ENCODE measurements at regions not wholly inside any gene's neighbourhood (a gene's known extent, or its start where the extent isn't known, plus 50 kb on each side); places are given as distances from the start of the nearest gene placed in this dataset.

GRCh38 chr11:29272019-29272654 lies 744.7 kb downstream of the KCNA4 start:
- POLR2A ChIA-PET: no interaction called here
- no peak overlapping the region for H3K27ac Mint-ChIP-seq
- no peak overlapping the region for H3K4me3 Mint-ChIP-seq
- H3K27me3 Mint-ChIP-seq: no peaks in the 10 kb centered on the region
- H3K9me3 Mint-ChIP-seq (ENCODE audit: low read depth): peaks cover 5% of the 10 kb centered on the region
- intact Hi-C loops (cut with DNase I, micrococcal nuclease): no loop called here
- ATAC-seq (no peak), DNase-seq (no peak)
- H3K36me3 Mint-ChIP-seq (ENCODE audit: low read depth): no peaks in the 10 kb centered on the region
- no peaks in the 10 kb centered on the region for H3K4me1 Mint-ChIP-seq
- CTCF ChIA-PET: no interaction called here

- ATAC-seq (no peak), DNase-seq (no peak)
- Mint-ChIP-seq H3K4me3 (no peak overlapping the region), H3K27me3 (no peaks in the 10 kb centered on the region), H3K4me1 (no peaks in the 10 kb centered on the region), H3K27ac (no peak overlapping the region), H3K36me3 (ENCODE audit: low read depth) (no peaks in the 10 kb centered on the region), H3K9me3 (ENCODE audit: low read depth) (peaks cover 5% of the 10 kb centered on the region)
- CTCF ChIA-PET: no interaction called here
- intact Hi-C loops (cut with DNase I, micrococcal nuclease): no loop called here
- POLR2A ChIA-PET: no interaction called here
Measured at GRCh38 chr11:29271616-29272015, 745.2 kb downstream of the KCNA4 start.

GRCh38 chr11:29268733-29269132 lies 748.1 kb downstream of the KCNA4 start:
- Mint-ChIP-seq H3K9me3 (ENCODE audit: low read depth) (no peaks in the 10 kb centered on the region), H3K36me3 (ENCODE audit: low read depth) (no peaks in the 10 kb centered on the region), H3K27ac (no peak overlapping the region), H3K27me3 (no peaks in the 10 kb centered on the region), H3K4me3 (no peak overlapping the region), H3K4me1 (no peaks in the 10 kb centered on the region)
- POLR2A ChIA-PET: no interaction called here
- CTCF ChIA-PET: no interaction called here
- DNase-seq (no peak), ATAC-seq (no peak)
- intact Hi-C loops (cut with DNase I, micrococcal nuclease): no loop called here

GRCh38 chr11:29265792-29266191 lies 751.0 kb downstream of the KCNA4 start:
- no peaks in the 10 kb centered on the region for H3K4me1 Mint-ChIP-seq
- no peak overlapping the region for H3K27ac Mint-ChIP-seq
- no peak overlapping the region for H3K4me3 Mint-ChIP-seq
- no peaks in the 10 kb centered on the region for H3K36me3 Mint-ChIP-seq (ENCODE audit: low read depth)
- peaks cover 2% of the 10 kb centered on the region for H3K9me3 Mint-ChIP-seq (ENCODE audit: low read depth)
- POLR2A ChIA-PET: no interaction called here
- ATAC-seq (no peak), DNase-seq (no peak)
- H3K27me3 Mint-ChIP-seq: no peaks in the 10 kb centered on the region
- CTCF ChIA-PET: interaction anchor here (1.4 kb wide), 1 partner anchor 8 kb away, joined by 3 read pairs; no protein-coding TSS in a partner anchor
- intact Hi-C loops (cut with DNase I, micrococcal nuclease): no loop called here

- intact Hi-C loops (cut with DNase I, micrococcal nuclease): no loop called here
- DNase-seq (no peak), ATAC-seq (no peak)
- Mint-ChIP-seq H3K27me3 (no peaks in the 10 kb centered on the region), H3K4me1 (no peaks in the 10 kb centered on the region), H3K36me3 (ENCODE audit: low read depth) (no peaks in the 10 kb centered on the region), H3K9me3 (ENCODE audit: low read depth) (peaks cover 2% of the 10 kb centered on the region), H3K27ac (no peak overlapping the region), H3K4me3 (no peak overlapping the region)
- POLR2A ChIA-PET: no interaction called here
- CTCF ChIA-PET: interaction anchor here (1.4 kb wide), 1 partner anchor 9 kb away, joined by 3 read pairs; no protein-coding TSS in a partner anchor
Measured at GRCh38 chr11:29265381-29265780, 751.4 kb downstream of the KCNA4 start.

- DNase-seq: no peak
- POLR2A ChIA-PET: no interaction called here
- Mint-ChIP-seq H3K4me3 (no peak overlapping the region), H3K27me3 (no peaks in the 10 kb centered on the region), H3K4me1 (no peaks in the 10 kb centered on the region), H3K27ac (no peak overlapping the region), H3K9me3 (ENCODE audit: low read depth) (peaks cover 4% of the 10 kb centered on the region), H3K36me3 (ENCODE audit: low read depth) (no peaks in the 10 kb centered on the region)
- no peak for ATAC-seq
- CTCF ChIA-PET: no interaction called here
- intact Hi-C loops (cut with DNase I, micrococcal nuclease): no loop called here
Measured at GRCh38 chr11:29263971-29264682, 752.7 kb downstream of the KCNA4 start.

GRCh38 chr11:29261831-29262230 lies 755.0 kb downstream of the KCNA4 start:
- Mint-ChIP-seq H3K27ac (no peak overlapping the region), H3K9me3 (ENCODE audit: low read depth) (peaks cover 4% of the 10 kb centered on the region), H3K4me3 (no peak overlapping the region), H3K4me1 (no peaks in the 10 kb centered on the region), H3K27me3 (no peaks in the 10 kb centered on the region), H3K36me3 (ENCODE audit: low read depth) (no peaks in the 10 kb centered on the region)
- POLR2A ChIA-PET: no interaction called here
- intact Hi-C loops (cut with DNase I, micrococcal nuclease): no loop called here
- DNase-seq (no peak), ATAC-seq (no peak)
- CTCF ChIA-PET: no interaction called here

GRCh38 chr11:29260939-29261705 lies 755.7 kb downstream of the KCNA4 start:
- no peaks in the 10 kb centered on the region for H3K4me1 Mint-ChIP-seq

GRCh38 chr11:29258411-29258810 lies 758.4 kb downstream of the KCNA4 start:
- ChIA-PET CTCF (no interaction called here), POLR2A (no interaction called here)
- H3K27me3 Mint-ChIP-seq: no peaks in the 10 kb centered on the region
- no peaks in the 10 kb centered on the region for H3K4me1 Mint-ChIP-seq
- H3K27ac Mint-ChIP-seq: no peak overlapping the region
- no peak overlapping the region for H3K4me3 Mint-ChIP-seq
- H3K36me3 Mint-ChIP-seq (ENCODE audit: low read depth): no peaks in the 10 kb centered on the region
- intact Hi-C loops (cut with DNase I, micrococcal nuclease): no loop called here
- H3K9me3 Mint-ChIP-seq (ENCODE audit: low read depth): peaks cover 6% of the 10 kb centered on the region
- no peak for DNase-seq
- ATAC-seq: no peak

More at GRCh38 chr11:29260939-29261705, 755.7 kb downstream of the KCNA4 start:
- Mint-ChIP-seq H3K36me3 (ENCODE audit: low read depth) (no peaks in the 10 kb centered on the region), H3K27me3 (no peaks in the 10 kb centered on the region), H3K9me3 (ENCODE audit: low read depth) (peaks cover 4% of the 10 kb centered on the region), H3K27ac (no peak overlapping the region), H3K4me3 (no peak overlapping the region)
- CTCF ChIA-PET: no interaction called here
- intact Hi-C loops (cut with DNase I, micrococcal nuclease): no loop called here
- ATAC-seq (no peak), DNase-seq (no peak)
- POLR2A ChIA-PET: no interaction called here

GRCh38 chr11:29256580-29256979 lies 760.2 kb downstream of the KCNA4 start:
- ATAC-seq (no peak), DNase-seq (no peak)
- H3K4me1 Mint-ChIP-seq: no peaks in the 10 kb centered on the region
- intact Hi-C loops (cut with DNase I, micrococcal nuclease): no loop called here
- no peak overlapping the region for H3K27ac Mint-ChIP-seq
- no peaks in the 10 kb centered on the region for H3K36me3 Mint-ChIP-seq (ENCODE audit: low read depth)
- H3K27me3 Mint-ChIP-seq: no peaks in the 10 kb centered on the region
- ChIA-PET POLR2A (no interaction called here), CTCF (interaction anchor here (0.6 kb wide), 1 partner anchor 887 kb away, joined by 3 read pairs; no protein-coding TSS in a partner anchor)
- no peak overlapping the region for H3K4me3 Mint-ChIP-seq
- peaks cover 7% of the 10 kb centered on the region for H3K9me3 Mint-ChIP-seq (ENCODE audit: low read depth)

- DNase-seq (no peak), ATAC-seq (no peak)
- CTCF ChIA-PET: no interaction called here
- intact Hi-C loops (cut with DNase I, micrococcal nuclease): no loop called here
- H3K27me3 Mint-ChIP-seq: no peaks in the 10 kb centered on the region
- H3K4me3 Mint-ChIP-seq: no peak overlapping the region
- H3K27ac Mint-ChIP-seq: no peak overlapping the region
- H3K9me3 Mint-ChIP-seq (ENCODE audit: low read depth): peaks cover 7% of the 10 kb centered on the region
- POLR2A ChIA-PET: no interaction called here
- no peaks in the 10 kb centered on the region for H3K36me3 Mint-ChIP-seq (ENCODE audit: low read depth)
- no peaks in the 10 kb centered on the region for H3K4me1 Mint-ChIP-seq
Measured at GRCh38 chr11:29255401-29255800, 761.4 kb downstream of the KCNA4 start.

- Mint-ChIP-seq H3K36me3 (ENCODE audit: low read depth) (no peaks in the 10 kb centered on the region), H3K9me3 (ENCODE audit: low read depth) (peaks cover 5% of the 10 kb centered on the region), H3K27ac (no peak overlapping the region), H3K27me3 (no peaks in the 10 kb centered on the region), H3K4me1 (no peaks in the 10 kb centered on the region), H3K4me3 (no peak overlapping the region)
- DNase-seq (no peak), ATAC-seq (no peak)
- intact Hi-C loops (cut with DNase I, micrococcal nuclease): no loop called here
- ChIA-PET POLR2A (no interaction called here), CTCF (no interaction called here)
Measured at GRCh38 chr11:29251738-29252137, 765.1 kb downstream of the KCNA4 start.

Data from activated CD4-positive, alpha-beta T cell treated with anti-CD3 and anti-CD28 coated beads for 36 hours (primary cell).